Endometrial microvascular endothelial cells (primary cell): ENCODE measurements at regions not wholly inside any gene's neighbourhood (a gene's known extent, or its start where the extent isn't known, plus 50 kb on each side); places are given as distances from the start of the nearest gene placed in this dataset.
"Not testable (repeated sequence)": the region's sequence is repeated elsewhere in the genome, so short reads cannot be mapped to it uniquely, and the experiment has no call there.

ENCODE experiments used
- in situ Hi-C: cut with HindIII; loops from 2 replicates; pipeline ENCODE4 v1.10.0; 2017; ENCODE audit warnings: low sequenced_read_pairs, low pct_unique_long_range_greater_than_20kb; ENCODE audit errors: inconsistent ontology term

- in situ Hi-C loops = no loop called here
These were observed 57.1 kb downstream of the ADCYAP1 start for GRCh38 chr18:961644-962355.

- in situ Hi-C loops = no loop called here
These were observed 58.6 kb downstream of the ADCYAP1 start for GRCh38 chr18:963276-963675.

GRCh38 chr18:965921-966758, 61.5 kb downstream of the ADCYAP1 start:
- in situ Hi-C loops = no loop called here

DNA sequence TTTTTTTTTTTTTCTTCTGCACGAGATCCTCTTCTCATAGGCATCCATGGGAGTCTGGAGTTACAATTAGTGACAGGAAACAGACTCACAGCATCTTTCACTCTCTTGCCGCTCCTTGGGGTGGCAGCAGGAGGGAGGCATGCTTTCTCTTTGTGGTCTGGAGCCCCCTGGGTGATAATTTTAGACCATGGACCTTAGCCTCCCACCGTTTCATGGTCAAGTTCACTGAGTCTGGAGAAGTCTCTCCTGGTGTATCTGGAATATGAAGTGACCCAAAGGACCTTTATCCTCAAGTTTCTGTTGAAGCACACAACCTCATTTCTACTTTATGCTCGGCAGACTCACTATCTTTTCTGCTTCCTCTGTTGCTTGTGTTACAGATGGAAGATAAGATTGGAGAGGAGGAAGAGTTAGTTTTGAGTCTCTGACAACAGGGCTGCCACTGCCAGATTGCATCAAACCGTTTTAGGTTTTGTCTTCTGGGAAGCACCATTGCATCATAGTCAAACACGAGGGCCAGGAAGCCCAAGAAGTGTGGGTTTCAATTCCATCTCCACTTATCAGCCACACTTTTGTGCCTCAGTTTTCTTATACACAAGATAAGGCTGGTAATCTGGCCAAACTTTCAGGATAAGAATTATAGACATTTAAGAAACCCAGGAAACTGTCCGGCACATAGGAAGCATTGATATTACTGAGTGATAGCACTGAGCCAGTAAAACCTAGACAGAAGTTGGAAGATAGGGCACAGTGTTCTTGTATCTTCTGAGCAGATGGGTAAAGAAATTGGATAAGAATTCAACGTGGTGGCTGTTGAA, 62.3 kb downstream of the ADCYAP1 start:
- in situ Hi-C loops = no loop called here

- in situ Hi-C loops = not testable (repeated sequence)
These were observed 64.2 kb downstream of the ADCYAP1 start for GRCh38 chr18:968910-969309.

GRCh38 chr18:969311-969710, 64.6 kb downstream of the ADCYAP1 start:
- in situ Hi-C loops = not testable (repeated sequence)

DNA sequence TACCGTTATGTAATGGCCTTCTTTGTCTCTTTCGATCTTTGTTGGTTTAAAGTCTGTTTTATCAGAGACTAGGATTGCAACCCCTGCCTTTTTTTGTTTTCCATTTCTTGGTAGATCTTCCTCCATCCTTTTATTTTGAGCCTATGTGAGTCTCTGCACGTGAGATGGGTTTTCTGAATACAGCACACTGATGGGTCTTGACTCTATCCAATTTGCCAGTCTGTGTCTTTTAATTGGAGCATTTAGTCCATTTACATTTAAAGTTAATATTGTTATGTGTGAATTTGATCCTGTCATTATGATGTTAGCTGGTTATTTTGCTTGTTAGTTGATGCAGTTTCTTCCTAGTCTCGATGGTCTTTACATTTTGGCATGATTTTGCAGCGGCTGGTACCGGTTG, 69.9 kb downstream of the ADCYAP1 start:
- in situ Hi-C loops = not testable (repeated sequence)

DNA sequence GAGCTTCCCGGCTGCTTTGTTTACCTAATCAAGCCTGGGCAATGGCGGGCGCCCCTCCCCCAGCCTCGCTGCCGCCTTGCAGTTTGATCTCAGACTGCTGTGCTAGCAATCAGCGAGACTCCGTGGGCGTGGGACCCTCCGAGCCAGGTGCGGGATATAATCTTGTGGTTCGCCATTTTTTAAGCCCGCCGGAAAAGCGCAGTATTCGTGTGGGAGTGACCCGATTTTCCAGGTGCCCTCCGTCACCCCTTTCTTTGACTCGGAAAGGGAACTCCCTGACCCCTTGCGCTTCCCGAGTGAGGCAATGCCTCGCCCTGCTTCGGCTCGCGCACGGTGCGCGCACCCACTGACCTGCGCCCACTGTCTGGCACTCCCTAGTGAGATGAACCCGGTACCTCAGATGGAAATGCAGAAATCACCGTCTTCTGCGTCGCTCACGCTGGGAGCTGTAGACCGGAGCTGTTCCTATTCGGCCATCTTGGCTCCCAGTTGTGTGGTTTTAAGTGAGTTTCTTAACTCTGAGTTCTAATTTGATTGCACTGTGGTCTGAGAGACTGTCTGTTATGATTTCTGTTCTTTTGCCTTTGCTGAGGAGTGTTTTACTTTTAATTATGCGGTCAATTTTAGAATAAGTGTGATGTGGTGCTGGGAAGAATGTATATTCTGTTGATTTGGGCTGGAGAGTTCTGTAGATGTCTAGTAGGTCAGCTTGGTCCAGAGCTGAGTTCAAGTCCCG, 71.9 kb downstream of the ADCYAP1 start:
- in situ Hi-C loops = not testable (repeated sequence)

DNA sequence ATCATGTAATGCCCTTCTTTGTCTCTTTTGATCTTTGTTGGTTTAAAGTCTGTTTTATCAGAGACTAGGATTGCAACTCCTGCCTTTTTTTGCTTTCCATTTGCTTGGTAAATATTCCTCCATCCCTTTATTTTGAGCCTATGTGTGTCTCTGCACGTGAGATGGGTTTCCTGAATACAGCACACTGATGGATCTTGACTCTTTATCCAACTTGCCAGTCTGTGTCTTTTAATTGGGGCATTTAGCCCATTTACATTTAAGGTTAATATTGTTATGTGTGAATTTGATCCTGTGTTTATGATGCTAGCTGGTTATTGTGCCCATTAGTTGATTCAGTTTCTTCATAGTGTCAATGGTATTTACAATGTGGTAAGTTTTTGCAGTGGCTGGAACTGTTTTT, 72.7 kb downstream of the ADCYAP1 start:
- in situ Hi-C loops = not testable (repeated sequence)

DNA sequence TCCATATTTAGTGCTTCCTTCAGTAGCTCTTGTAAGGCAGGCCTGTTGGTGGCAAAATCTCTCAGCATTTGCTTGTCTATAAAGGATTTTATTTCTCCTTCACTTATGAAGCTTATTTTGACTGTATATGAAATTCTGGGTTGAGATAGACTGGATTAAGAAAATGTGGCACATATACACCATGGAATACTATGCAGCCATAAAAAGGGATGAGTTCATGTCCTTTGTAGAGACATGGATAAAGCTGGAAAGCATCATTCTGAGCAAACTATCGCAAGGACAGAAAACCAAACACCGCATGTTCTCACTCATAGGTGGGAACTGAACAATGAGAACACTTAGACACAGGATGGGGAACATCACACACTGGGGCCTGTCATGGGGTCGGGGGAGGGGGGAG, 73.1 kb downstream of the ADCYAP1 start:
- in situ Hi-C loops = not testable (repeated sequence)

- in situ Hi-C loops = no loop called here
These were observed 75.9 kb downstream of the ADCYAP1 start for GRCh38 chr18:980586-980985.

- in situ Hi-C loops = no loop called here
These were observed 79.3 kb downstream of the ADCYAP1 start for GRCh38 chr18:984004-984403.

GRCh38 chr18:985212-985661, 80.6 kb downstream of the ADCYAP1 start:
- in situ Hi-C loops = no loop called here

DNA sequence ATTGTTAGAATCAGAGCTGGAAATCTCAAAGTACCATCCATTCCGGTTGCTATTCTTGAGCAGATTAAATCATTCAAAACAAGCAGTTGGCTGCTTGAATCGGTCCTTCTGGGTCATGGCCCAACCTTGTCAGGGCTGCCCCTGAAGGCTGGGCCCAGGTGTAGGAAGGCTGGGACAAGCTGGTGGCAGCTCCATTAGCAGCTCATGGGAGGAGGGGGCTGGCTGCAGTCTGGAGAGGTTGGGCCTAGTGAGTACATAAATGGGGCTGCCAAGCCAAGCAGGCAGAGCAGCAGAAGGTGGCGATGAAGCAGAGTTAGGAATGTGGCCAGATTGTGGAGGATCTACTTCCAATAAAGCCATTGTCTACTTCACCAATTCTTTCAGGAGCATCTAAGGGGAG, 81.4 kb downstream of the ADCYAP1 start:
- in situ Hi-C loops = no loop called here

- in situ Hi-C loops = no loop called here
These were observed 81.9 kb downstream of the ADCYAP1 start for GRCh38 chr18:986552-986951.

DNA sequence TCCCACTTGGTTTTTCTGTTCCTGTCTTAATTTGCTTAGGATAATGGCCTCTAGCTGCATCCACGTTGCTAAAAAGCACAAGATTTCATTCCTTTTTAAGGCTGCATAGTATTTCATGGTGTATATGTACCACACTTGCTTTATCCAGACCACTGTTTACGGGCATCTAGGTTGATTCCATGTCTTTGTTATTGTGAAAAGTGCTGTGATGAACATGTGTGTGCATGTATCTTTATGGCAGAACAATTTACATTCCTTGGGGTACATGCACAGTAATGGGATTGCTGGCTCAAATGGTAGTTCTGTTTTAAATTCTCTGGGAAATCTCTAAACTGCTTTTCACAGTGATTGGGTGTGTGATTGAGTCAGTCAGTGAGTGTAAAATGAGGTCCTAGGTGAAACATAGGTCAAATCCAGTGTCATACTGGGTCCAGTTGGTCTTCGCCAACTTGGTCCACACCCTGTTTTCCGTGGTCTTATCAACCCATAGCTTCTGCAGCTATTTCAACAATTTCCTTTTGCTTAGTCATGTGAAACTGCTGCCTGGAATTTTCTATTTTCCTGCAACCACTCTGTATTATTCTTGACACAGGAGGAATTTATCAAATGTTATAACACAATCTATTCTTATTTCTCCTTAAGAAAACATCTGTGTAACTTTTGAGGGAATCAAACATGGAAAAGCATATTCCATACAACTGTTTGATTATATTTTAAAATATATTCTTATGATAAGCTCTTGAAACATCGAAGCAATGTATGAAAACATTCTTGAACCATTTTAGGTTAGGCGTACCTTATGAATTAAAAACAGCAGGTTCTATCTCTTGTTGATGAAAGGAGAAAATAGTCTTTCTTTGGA, 82.9 kb downstream of the ADCYAP1 start:
- in situ Hi-C loops = no loop called here

DNA sequence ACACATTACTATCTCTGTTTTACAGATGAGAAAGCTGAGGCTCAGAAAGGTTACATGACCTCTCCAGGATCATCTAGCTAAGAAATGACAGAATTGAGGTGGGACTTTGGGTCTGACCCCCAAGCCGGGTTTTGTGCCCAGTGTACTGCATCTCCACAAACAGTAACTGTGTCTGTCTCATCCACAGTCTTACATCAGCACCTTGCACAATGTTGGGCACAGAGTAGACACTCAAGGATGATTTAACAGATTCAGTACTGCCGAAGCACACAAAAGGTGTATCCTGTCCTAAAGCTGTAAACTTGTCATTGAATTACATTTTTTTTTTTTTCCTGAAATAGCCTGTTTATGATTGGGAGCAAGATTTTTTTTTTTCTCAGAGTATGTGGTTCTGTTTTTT, 84.8 kb downstream of the ADCYAP1 start:
- in situ Hi-C loops = no loop called here

DNA sequence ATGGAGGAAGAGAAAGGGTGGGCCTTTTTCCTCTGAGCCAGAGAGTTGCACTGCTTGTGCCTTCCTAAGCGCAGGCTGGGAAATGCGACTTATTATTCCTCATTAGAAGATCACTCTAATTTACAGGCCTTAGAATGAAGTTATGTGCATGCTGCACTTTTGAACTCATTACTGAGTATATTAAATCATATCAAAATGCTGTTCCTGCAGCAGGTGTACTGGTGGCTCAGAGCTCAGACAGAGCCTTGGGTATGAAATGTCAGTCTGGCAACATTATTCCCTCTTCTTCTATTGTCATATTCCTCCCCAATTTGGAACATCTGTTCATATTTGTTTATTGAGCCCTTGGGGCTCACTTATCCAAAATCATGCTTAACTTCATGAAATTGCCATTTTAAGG, 85.5 kb downstream of the ADCYAP1 start:
- in situ Hi-C loops = no loop called here
